ENCODE measurements at regions not wholly inside any gene's neighbourhood (a gene's known extent, or its start where the extent isn't known, plus 50 kb on each side); places are given as distances from the start of the nearest gene placed in this dataset.

DNA sequence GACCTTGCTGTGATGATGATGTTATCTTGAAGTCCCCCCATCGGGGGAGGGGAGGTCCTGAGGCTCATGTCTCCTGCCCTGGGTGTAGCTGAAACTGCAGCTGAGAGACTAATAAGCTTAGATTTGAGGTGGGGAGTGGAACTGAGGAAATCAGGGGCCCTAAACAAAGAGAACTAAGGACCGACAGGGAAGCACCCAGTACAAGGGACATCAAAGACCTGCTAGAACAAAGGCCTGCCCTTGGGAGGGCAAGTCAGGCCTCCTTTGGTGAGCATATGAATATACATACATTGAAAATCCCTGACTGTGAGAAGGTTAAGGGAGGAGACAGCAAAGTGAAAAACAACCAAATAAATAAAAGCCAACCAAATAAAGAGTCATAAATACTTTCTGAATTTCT, 1132.5 kb upstream of the CELF4 start (continued):
- TF ChIP-seq CHD7 (IDR thresholded peaks at IDR 0.05; ENCODE audit: insufficient replicate concordance, low read length) (no peak), JUND (IDR thresholded peaks at IDR 0.05; ENCODE audit: low read length) (no peak), BRCA1 (IDR thresholded peaks at IDR 0.05; ENCODE audit: low read depth, low read length) (no peak), SP1 (IDR thresholded peaks at IDR 0.05; ENCODE audit: low read depth, low read length) (no peak), SP2 (IDR thresholded peaks at IDR 0.05; ENCODE audit: low read length) (no peak), CEBPB (IDR thresholded peaks at IDR 0.05; ENCODE audit: low read depth, low read length) (no peak), USF2 (IDR thresholded peaks at IDR 0.05; ENCODE audit: low read length) (no peak)

Measured in H1 (cell line).